ENCODE measurements at regions not wholly inside any gene's neighbourhood (a gene's known extent, or its start where the extent isn't known, plus 50 kb on each side); places are given as distances from the start of the nearest gene placed in this dataset.

GRCh38 chr20:39795401-39796272 lies 833.5 kb downstream of the DHX35 start:
- H3K23ac ChIP-seq (ENCODE audit: insufficient read length): no peak overlapping the region
- no peak overlapping the region for H3K4me2 ChIP-seq (ENCODE audit: insufficient read depth in 1 of 2, low read depth in 2 of 2, low read length in 2 of 2)
- H2BK120ac ChIP-seq (replicated peaks; ENCODE audit: low read depth, low read length): no peak overlapping the region
- no peaks in the 10 kb centered on the region for H3K36me3 ChIP-seq (ENCODE audit: control insufficient read depth in 2 of 4, insufficient read depth in 4 of 4, low read length in 3 of 4)
- no peak overlapping the region for H4K91ac ChIP-seq (replicated peaks; ENCODE audit: insufficient read length, low read length)
- no peak overlapping the region for H2AK5ac ChIP-seq (ENCODE audit: low read depth, low read length)
- H4K20me1 ChIP-seq (replicated peaks in 1 of 2; ENCODE audit: control insufficient read depth in 1 of 2, insufficient read depth in 2 of 2, low read length in 2 of 2): no peaks in the 10 kb centered on the region
- ChIA-PET POLR2A (ENCODE audit: partially characterized antibody) (no interaction called here), CTCF (ENCODE audit: partially characterized antibody) (interaction anchor here (0.8 to 1.3 kb wide), 3 partner anchors 18 to 79 kb away, joined by 3 to 5 read pairs (median 3); no protein-coding TSS in a partner anchor)
- no peaks in the 10 kb centered on the region for H3K4me1 ChIP-seq (replicated peaks in 1 of 4; ENCODE audit: control insufficient read depth in 3 of 4, insufficient read depth in 4 of 4, low read length in 3 of 4)
- no peak overlapping the region for H2BK20ac ChIP-seq (ENCODE audit: low read length)
- 0 out of 4 replicates have a peak, but pooled peaks cover 0 to 7% of the 10 kb centered on the region in 2 experiments for H3K9me3 ChIP-seq (ENCODE audit: insufficient read depth in 2 of 2, low read depth in 1 of 2, low read length in 1 of 2)
- H3K4ac ChIP-seq (replicated peaks; ENCODE audit: insufficient read length, low read depth, low read length): no peak overlapping the region
- no peak overlapping the region for H2BK12ac ChIP-seq (ENCODE audit: low read depth, low read length)
- 87% methylated on average over 3 of the region's 3 CpGs; no CpG with 5 or more reads in 1 of the 2 experiments for WGBS, 2 experiments (ENCODE audit: extremely low coverage in 1 of 2, insufficient coverage in 1 of 2, insufficient read length in 1 of 2, insufficient replicate concordance in 2 of 2, low coverage in 1 of 2, low lambda C conversion rate in 2 of 2, missing lambda C conversion rate in 1 of 2)
- no peak overlapping the region for H4K5ac ChIP-seq (ENCODE audit: insufficient read length, low read depth, low read length)
- H3K9ac ChIP-seq (replicated peaks in 1 of 4; ENCODE audit: extremely low read depth in 1 of 4, low read depth in 3 of 4, low read length in 3 of 4): no peak overlapping the region
- H3K79me1 ChIP-seq (ENCODE audit: low read depth, low read length): no peaks in the 10 kb centered on the region; the same call in 1 of the 2 replicates
- no peak overlapping the region for H2BK5ac ChIP-seq (ENCODE audit: low read depth, low read length)
- no peaks in the 10 kb centered on the region for H3K79me2 ChIP-seq (ENCODE audit: control insufficient read depth in 1 of 2, insufficient read depth in 2 of 2, low read length in 2 of 2)
- no peak overlapping the region for H2BK15ac ChIP-seq (ENCODE audit: low read length)
- H3K23me2 ChIP-seq (ENCODE audit: low read depth, low read length): no peaks in the 10 kb centered on the region
- DNase-seq (ENCODE audit: low read depth in 1 of 2, low spot score in 2 of 2) (no peak), FAIRE-seq (no peak)
- no peak overlapping the region for H2AFZ ChIP-seq (ENCODE audit: low read length)
- H3K4me3 ChIP-seq (ENCODE audit: extremely low read depth in 1 of 4, insufficient read depth in 2 of 4, low read depth in 3 of 4, low read length in 4 of 4): no peak overlapping the region
- no peak overlapping the region for H3K18ac ChIP-seq (ENCODE audit: extremely low read depth, low read length)
- H3K27me3 ChIP-seq (replicated peaks in 1 of 4; ENCODE audit: control insufficient read depth in 3 of 4, extremely low read depth in 1 of 4, insufficient read depth in 3 of 4, low read length in 3 of 4): no peaks in the 10 kb centered on the region
- H3K27ac ChIP-seq (ENCODE audit: low read depth, low read length): no peak overlapping the region
- no peak overlapping the region for H3K56ac ChIP-seq (replicated peaks; ENCODE audit: insufficient read length, low read depth, low read length)
- no peak overlapping the region for H3K14ac ChIP-seq (ENCODE audit: insufficient read length)
- no peak overlapping the region for H4K8ac ChIP-seq (ENCODE audit: extremely low read depth, insufficient read depth, low read length)
- no peak for TF ChIP-seq MAFK (IDR thresholded peaks at IDR 0.05; ENCODE audit: low read depth, low read length)
- TF ChIP-seq JUND (IDR thresholded peaks at IDR 0.05; ENCODE audit: low read length): no peak
- TF ChIP-seq SAP30 (IDR thresholded peaks at IDR 0.05; ENCODE audit: insufficient read depth, insufficient replicate concordance, low read length): no peak
- no peak for TF ChIP-seq ZNF274 (IDR thresholded peaks at IDR 0.05; ENCODE audit: borderline replicate concordance, extremely low read depth, low read length)
- no peak for TF ChIP-seq POLR2AphosphoS5 (IDR thresholded peaks at IDR 0.05; ENCODE audit: low read depth, low read length)
- no peak for TF ChIP-seq KDM4A (IDR thresholded peaks at IDR 0.05; ENCODE audit: low read depth, low read length, severe bottlenecking)
- TF ChIP-seq SRF (IDR thresholded peaks at IDR 0.05; ENCODE audit: low read depth, low read length): no peak
- TF ChIP-seq EGR1 (IDR thresholded peaks at IDR 0.05; ENCODE audit: borderline replicate concordance, low read depth, low read length): no peak
- no peak for TF ChIP-seq ATF2 (IDR thresholded peaks at IDR 0.05; ENCODE audit: low read length)
- TF ChIP-seq HDAC2 (IDR thresholded peaks at IDR 0.05; ENCODE audit: borderline replicate concordance in 1 of 2, low read depth in 2 of 2, low read length in 2 of 2): no peak
- TF ChIP-seq CREB1 (IDR thresholded peaks at IDR 0.05): no peak
